C4-2B (cell line): ENCODE measurements at regions not wholly inside any gene's neighbourhood (a gene's known extent, or its start where the extent isn't known, plus 50 kb on each side); places are given as distances from the start of the nearest gene placed in this dataset.

Source experiments
- ZFX ChIP-seq: fragments of 450-650 bp; IDR thresholded peaks from 2 replicates; pipeline ENCODE4 v1.6.1; 2017
- TF ChIP-seq, protein P1 (sequence below): fragments of 450-650 bp; conservative IDR thresholded peaks from 2 replicates; pipeline ENCODE4 v1.5.1; 2017; ENCODE audit warnings: mild to moderate bottlenecking

GRCh38 chr3:113153499-113154107, 57.8 kb upstream of the BOC start:
- TF ChIP-seq, protein P1, sequence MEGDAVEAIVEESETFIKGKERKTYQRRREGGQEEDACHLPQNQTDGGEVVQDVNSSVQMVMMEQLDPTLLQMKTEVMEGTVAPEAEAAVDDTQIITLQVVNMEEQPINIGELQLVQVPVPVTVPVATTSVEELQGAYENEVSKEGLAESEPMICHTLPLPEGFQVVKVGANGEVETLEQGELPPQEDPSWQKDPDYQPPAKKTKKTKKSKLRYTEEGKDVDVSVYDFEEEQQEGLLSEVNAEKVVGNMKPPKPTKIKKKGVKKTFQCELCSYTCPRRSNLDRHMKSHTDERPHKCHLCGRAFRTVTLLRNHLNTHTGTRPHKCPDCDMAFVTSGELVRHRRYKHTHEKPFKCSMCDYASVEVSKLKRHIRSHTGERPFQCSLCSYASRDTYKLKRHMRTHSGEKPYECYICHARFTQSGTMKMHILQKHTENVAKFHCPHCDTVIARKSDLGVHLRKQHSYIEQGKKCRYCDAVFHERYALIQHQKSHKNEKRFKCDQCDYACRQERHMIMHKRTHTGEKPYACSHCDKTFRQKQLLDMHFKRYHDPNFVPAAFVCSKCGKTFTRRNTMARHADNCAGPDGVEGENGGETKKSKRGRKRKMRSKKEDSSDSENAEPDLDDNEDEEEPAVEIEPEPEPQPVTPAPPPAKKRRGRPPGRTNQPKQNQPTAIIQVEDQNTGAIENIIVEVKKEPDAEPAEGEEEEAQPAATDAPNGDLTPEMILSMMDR: no peak
- TF ChIP-seq ZFX: no peak
